Panc1 (cell line): ENCODE measurements at regions not wholly inside any gene's neighbourhood (a gene's known extent, or its start where the extent isn't known, plus 50 kb on each side); places are given as distances from the start of the nearest gene placed in this dataset.

Experiments used
- ATAC-seq: fragments of 200-7000 bp; cut with Tn5 transposase; 2 replicates; pipeline ENCODE4 v1.9.1; 2020; ENCODE audit warnings: mild to moderate bottlenecking, moderate library complexity
- BruUV-seq: library from RNA; stranded (reverse); fragments of 400-500 nt; replicated peaks from 2 replicates; lab custom pipeline; 2021; lab: Mats Ljungman, UMichigan
- CTCF ChIA-PET: fragments of 300-600 bp; sonication (Branson Sonifier 250); formaldehyde crosslinking; loops from one replicate; lab custom pipeline; 2022; ENCODE audit warnings: antibody characterized with exemption; lab: Charles Lee
- POLR2A ChIA-PET: fragments of 300-600 bp; sonication (Branson Sonifier 250); formaldehyde crosslinking; loops from one replicate; lab custom pipeline; 2022; ENCODE audit warnings: antibody characterized with exemption; lab: Charles Lee
- DNase-seq: peaks from one replicate; pipeline ENCODE4 v3.0.0-alpha.2; 2010; ENCODE audit warnings: low read depth, low spot score
- H3K27ac ChIP-seq: 2 replicates; pipeline ENCODE4 v1.5.1; 2011; ENCODE audit warnings: mild to moderate bottlenecking, low read length, inconsistent platforms
- H3K27me3 ChIP-seq: fragments of 200-500 bp; sonication (Bioruptor generic); 2 replicates; pipeline ENCODE4 v1.6.0; 2014; ENCODE audit warnings: low read length, inconsistent platforms; ENCODE audit not compliant: control insufficient read depth, insufficient read depth
- H3K36me3 ChIP-seq: fragments of 200-500 bp; sonication (Bioruptor generic); 2 replicates; pipeline ENCODE4 v1.5.1; 2014; ENCODE audit warnings: inconsistent platforms, mild to moderate bottlenecking, low read length, moderate library complexity; ENCODE audit not compliant: control insufficient read depth, insufficient read depth
- H3K4me1 ChIP-seq: 2 replicates; pipeline ENCODE4 v1.5.1; 2011; ENCODE audit warnings: inconsistent platforms, mild to moderate bottlenecking, low read length, moderate library complexity; ENCODE audit not compliant: control insufficient read depth, insufficient read depth
- H3K4me3 ChIP-seq, 2 experiments: 2 replicates each; pipeline ENCODE4 v1.5.1; 2011 to 2012; ENCODE audit warnings: low read depth in 2 of 2, low read length in 2 of 2, mild to moderate bottlenecking in 2 of 2, inconsistent platforms in 1 of 2, moderate library complexity in 1 of 2
- H3K9me3 ChIP-seq: fragments of 200-500 bp; sonication (Bioruptor generic); 2 replicates; pipeline ENCODE4 v1.5.1; 2014; ENCODE audit warnings: low read depth, mild to moderate bottlenecking, inconsistent platforms, low read length, moderate library complexity; ENCODE audit not compliant: control insufficient read depth, insufficient read depth
- CTCF ChIP-seq: fragments of 450-650 bp; IDR thresholded peaks from 2 replicates; pipeline ENCODE4 v1.5.1; 2017; ENCODE audit warnings: mild to moderate bottlenecking
- POLR2AphosphoS5 ChIP-seq: IDR thresholded peaks from 2 replicates; pipeline ENCODE4 v1.6.1; 2012; ENCODE audit warnings: mild to moderate bottlenecking, low read depth, low read length, moderate library complexity
- SIN3A ChIP-seq: IDR thresholded peaks from 2 replicates; pipeline ENCODE4 v1.6.1; 2012; ENCODE audit warnings: low read depth, mild to moderate bottlenecking, low read length, moderate library complexity, borderline replicate concordance; ENCODE audit not compliant: insufficient read depth
- TCF7L2 ChIP-seq: IDR thresholded peaks from 2 replicates; pipeline ENCODE4 v1.6.1; 2011; ENCODE audit warnings: mild to moderate bottlenecking, low read depth, low read length, inconsistent platforms
- in situ Hi-C: cut with HindIII; loops from 2 replicates; pipeline ENCODE4 v1.10.0; 2016; ENCODE audit warnings: low sequenced_read_pairs, low pct_unique_long_range_greater_than_20kb
- intact Hi-C: fragments of 100-400 bp; cut with micrococcal nuclease; formaldehyde crosslinking; loops from one replicate; pipeline ENCODE4 v1.10.0; 2022; ENCODE audit not compliant: unreplicated experiment
- TF ChIP-seq, protein P1 (sequence below), 2 experiments: IDR thresholded peaks; 2 replicates each; pipeline ENCODE4 v1.6.1; 2011 to 2012; ENCODE audit warnings: low read depth in 2 of 2, control low read depth in 1 of 2, low read length in 1 of 2, mild to moderate bottlenecking in 1 of 2, moderate library complexity in 1 of 2; ENCODE audit not compliant: insufficient read depth in 1 of 2

DNA sequence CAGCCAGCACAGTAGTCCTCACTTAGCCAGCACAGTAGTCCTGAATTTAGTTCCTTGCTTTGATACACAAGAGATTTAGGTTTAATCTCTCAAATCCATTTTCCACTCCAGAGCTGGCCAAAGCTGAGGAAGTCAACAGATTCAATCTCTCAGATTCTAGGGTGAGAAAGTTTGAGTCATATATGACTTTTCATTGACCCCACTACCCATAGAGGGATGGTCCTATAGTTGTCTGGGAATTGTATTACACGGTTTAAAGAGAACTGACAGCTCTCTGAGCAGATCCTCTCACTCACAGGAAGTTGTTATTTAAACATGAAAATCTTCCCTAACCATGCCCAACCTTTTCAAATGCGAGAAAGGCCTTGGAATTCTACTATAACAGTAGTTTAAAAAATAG lies 641.8 kb upstream of the SEMA3D start:
- DNase-seq: no peak
- H3K27ac ChIP-seq: peak overlapping the region; percentile 18; the same call in 1 of the 2 replicates
- intact Hi-C loops (no loop called here), in situ Hi-C loops (no loop called here)
- TF ChIP-seq, protein P1, sequence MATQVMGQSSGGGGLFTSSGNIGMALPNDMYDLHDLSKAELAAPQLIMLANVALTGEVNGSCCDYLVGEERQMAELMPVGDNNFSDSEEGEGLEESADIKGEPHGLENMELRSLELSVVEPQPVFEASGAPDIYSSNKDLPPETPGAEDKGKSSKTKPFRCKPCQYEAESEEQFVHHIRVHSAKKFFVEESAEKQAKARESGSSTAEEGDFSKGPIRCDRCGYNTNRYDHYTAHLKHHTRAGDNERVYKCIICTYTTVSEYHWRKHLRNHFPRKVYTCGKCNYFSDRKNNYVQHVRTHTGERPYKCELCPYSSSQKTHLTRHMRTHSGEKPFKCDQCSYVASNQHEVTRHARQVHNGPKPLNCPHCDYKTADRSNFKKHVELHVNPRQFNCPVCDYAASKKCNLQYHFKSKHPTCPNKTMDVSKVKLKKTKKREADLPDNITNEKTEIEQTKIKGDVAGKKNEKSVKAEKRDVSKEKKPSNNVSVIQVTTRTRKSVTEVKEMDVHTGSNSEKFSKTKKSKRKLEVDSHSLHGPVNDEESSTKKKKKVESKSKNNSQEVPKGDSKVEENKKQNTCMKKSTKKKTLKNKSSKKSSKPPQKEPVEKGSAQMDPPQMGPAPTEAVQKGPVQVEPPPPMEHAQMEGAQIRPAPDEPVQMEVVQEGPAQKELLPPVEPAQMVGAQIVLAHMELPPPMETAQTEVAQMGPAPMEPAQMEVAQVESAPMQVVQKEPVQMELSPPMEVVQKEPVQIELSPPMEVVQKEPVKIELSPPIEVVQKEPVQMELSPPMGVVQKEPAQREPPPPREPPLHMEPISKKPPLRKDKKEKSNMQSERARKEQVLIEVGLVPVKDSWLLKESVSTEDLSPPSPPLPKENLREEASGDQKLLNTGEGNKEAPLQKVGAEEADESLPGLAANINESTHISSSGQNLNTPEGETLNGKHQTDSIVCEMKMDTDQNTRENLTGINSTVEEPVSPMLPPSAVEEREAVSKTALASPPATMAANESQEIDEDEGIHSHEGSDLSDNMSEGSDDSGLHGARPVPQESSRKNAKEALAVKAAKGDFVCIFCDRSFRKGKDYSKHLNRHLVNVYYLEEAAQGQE (IDR thresholded peaks at IDR 0.05; ENCODE audit: insufficient read depth in 1 of 2, low read depth in 2 of 2, low read length in 1 of 2): no peak
- H3K4me3 ChIP-seq: no peak overlapping the region
- POLR2A ChIA-PET: no interaction called here
- H3K4me1 ChIP-seq: no peaks in the 10 kb centered on the region
- no peaks in the 10 kb centered on the region for H3K9me3 ChIP-seq
- H3K27me3 ChIP-seq: no peaks in the 10 kb centered on the region
- no peaks in the 10 kb centered on the region for H3K36me3 ChIP-seq
- CTCF ChIA-PET: no interaction called here
- no TSS peak for BruUV-seq
- ATAC-seq: no peak

DNA sequence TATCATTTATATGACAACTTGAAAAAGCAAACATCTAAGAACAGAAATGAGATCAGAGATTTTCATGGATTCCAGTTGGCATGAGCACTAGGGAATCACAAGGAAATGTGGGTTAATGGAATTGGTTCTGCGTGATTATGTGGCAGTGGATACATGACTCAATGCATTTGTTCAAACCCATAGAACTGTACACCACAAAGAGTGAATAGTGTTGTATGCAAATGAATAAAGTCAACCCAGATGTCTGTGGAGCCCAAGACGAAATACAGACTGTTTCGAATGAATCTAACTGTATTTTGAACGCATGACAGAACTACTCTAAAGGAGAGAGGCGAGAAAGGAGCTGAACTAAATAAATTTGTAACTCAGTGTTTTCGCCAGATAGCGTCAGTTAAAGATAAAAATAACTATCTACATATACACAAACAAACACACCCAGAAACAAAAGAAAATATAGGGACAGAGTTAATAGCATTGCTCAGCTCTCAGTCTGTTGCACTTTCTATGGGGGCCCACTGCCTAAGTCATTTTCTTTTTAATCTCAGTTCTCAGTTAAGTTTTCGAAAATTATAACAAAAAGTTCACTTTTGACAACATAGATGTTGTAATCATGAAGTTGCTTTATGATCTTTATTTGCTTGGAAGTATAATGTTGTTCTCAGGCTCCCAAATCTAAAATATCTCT lies 636.7 kb upstream of the SEMA3D start:
- TF ChIP-seq TCF7L2 (no peak), POLR2AphosphoS5 (no peak), SIN3A (no peak), CTCF (no peak)
- TF ChIP-seq, protein P1 (IDR thresholded peaks at IDR 0.05; ENCODE audit: insufficient read depth in 1 of 2, low read depth in 2 of 2, low read length in 1 of 2): no peak
- Histone ChIP-seq H3K4me1 (no peaks in the 10 kb centered on the region), H3K27me3 (no peaks in the 10 kb centered on the region), H3K9me3 (no peaks in the 10 kb centered on the region), H3K36me3 (no peaks in the 10 kb centered on the region), H3K27ac (no peak overlapping the region), H3K4me3 (no peak overlapping the region)
- CTCF ChIA-PET: no interaction called here
- intact Hi-C loops: no loop called here
- POLR2A ChIA-PET: no interaction called here
- DNase-seq (no peak), ATAC-seq (no peak)
- in situ Hi-C loops: no loop called here
- BruUV-seq: no TSS peak
